ENCODE measurements at regions not wholly inside any gene's neighbourhood (a gene's known extent, or its start where the extent isn't known, plus 50 kb on each side); places are given as distances from the start of the nearest gene placed in this dataset.
A peak's percentile ranks its signal among the peaks of the same experiment; 100 is the strongest.

GRCh38 chrX:129235903-129236302 is 287.4 kb downstream of the SMARCA1 start:
- no peaks in the 10 kb centered on the region for H3K36me3 ChIP-seq (ENCODE audit: control insufficient read depth in 2 of 3, insufficient read depth in 3 of 3, low read length in 3 of 3)
- H3K9me3 ChIP-seq (ENCODE audit: control insufficient read depth in 2 of 3, insufficient read depth in 1 of 3, low read length in 3 of 3): no peaks in the 10 kb centered on the region
- no peak for TF ChIP-seq CTCF (IDR thresholded peaks at IDR 0.05; ENCODE audit: borderline replicate concordance, extremely low read depth, insufficient read depth)
- no peaks in the 10 kb centered on the region for H3K27me3 ChIP-seq (ENCODE audit: control insufficient read depth, insufficient read depth, low read length)
- DNase-seq (peak in 1 of 5 donors; percentile 12), FAIRE-seq (no peak)
- no peak overlapping the region for H3K9ac ChIP-seq (ENCODE audit: low read length in 3 of 3)
- intact Hi-C loops (cut with DNase I): no loop called here
- no peaks in the 10 kb centered on the region for H3K4me1 ChIP-seq (ENCODE audit: control insufficient read depth in 2 of 3, insufficient read depth in 2 of 3, low read depth in 1 of 3, low read length in 3 of 3)
- H3K4me3 ChIP-seq (ENCODE audit: low read length in 3 of 3): no peak overlapping the region
- H3K27ac ChIP-seq (ENCODE audit: low read depth in 2 of 2, low read length in 2 of 2): no peak overlapping the region

GRCh38 chrX:129233786-129234185 is 289.5 kb downstream of the SMARCA1 start:
- DNase-seq: no peak
- intact Hi-C loops (cut with DNase I): no loop called here
- no peaks in the 10 kb centered on the region for H3K27me3 ChIP-seq (ENCODE audit: control insufficient read depth, insufficient read depth, low read length)
- no peak overlapping the region for H3K27ac ChIP-seq (ENCODE audit: low read depth in 2 of 2, low read length in 2 of 2)
- FAIRE-seq: no peak
- no peaks in the 10 kb centered on the region for H3K36me3 ChIP-seq (ENCODE audit: control insufficient read depth in 2 of 3, insufficient read depth in 3 of 3, low read length in 3 of 3)
- no peaks in the 10 kb centered on the region for H3K9me3 ChIP-seq (ENCODE audit: control insufficient read depth in 2 of 3, insufficient read depth in 1 of 3, low read length in 3 of 3)
- no peak for TF ChIP-seq CTCF (IDR thresholded peaks at IDR 0.05; ENCODE audit: borderline replicate concordance, extremely low read depth, insufficient read depth)
- H3K4me3 ChIP-seq (ENCODE audit: low read length in 3 of 3): no peak overlapping the region
- H3K9ac ChIP-seq (ENCODE audit: low read length in 3 of 3): no peak overlapping the region
- no peaks in the 10 kb centered on the region for H3K4me1 ChIP-seq (ENCODE audit: control insufficient read depth in 2 of 3, insufficient read depth in 2 of 3, low read depth in 1 of 3, low read length in 3 of 3)

GRCh38 chrX:129230850-129231512 is 292.3 kb downstream of the SMARCA1 start:
- Histone ChIP-seq H3K27ac (ENCODE audit: low read depth in 2 of 2, low read length in 2 of 2) (no peak overlapping the region), H3K36me3 (ENCODE audit: control insufficient read depth in 2 of 3, insufficient read depth in 3 of 3, low read length in 3 of 3) (no peaks in the 10 kb centered on the region), H3K4me1 (ENCODE audit: control insufficient read depth in 2 of 3, insufficient read depth in 2 of 3, low read depth in 1 of 3, low read length in 3 of 3) (no peaks in the 10 kb centered on the region), H3K4me3 (ENCODE audit: low read length in 3 of 3) (no peak overlapping the region), H3K9me3 (ENCODE audit: control insufficient read depth in 2 of 3, insufficient read depth in 1 of 3, low read length in 3 of 3) (no peaks in the 10 kb centered on the region), H3K27me3 (ENCODE audit: control insufficient read depth, insufficient read depth, low read length) (no peaks in the 10 kb centered on the region), H3K9ac (ENCODE audit: low read length in 3 of 3) (no peak overlapping the region)
- no peak for DNase-seq
- no peak for FAIRE-seq
- TF ChIP-seq CTCF (IDR thresholded peaks at IDR 0.05; ENCODE audit: borderline replicate concordance, extremely low read depth, insufficient read depth): no peak
- intact Hi-C loops (cut with DNase I): no loop called here

- Histone ChIP-seq H3K27ac (ENCODE audit: low read depth in 2 of 2, low read length in 2 of 2) (no peak overlapping the region), H3K9ac (ENCODE audit: low read length in 3 of 3) (no peak overlapping the region), H3K36me3 (ENCODE audit: control insufficient read depth in 2 of 3, insufficient read depth in 3 of 3, low read length in 3 of 3) (no peaks in the 10 kb centered on the region), H3K4me1 (ENCODE audit: control insufficient read depth in 2 of 3, insufficient read depth in 2 of 3, low read depth in 1 of 3, low read length in 3 of 3) (no peaks in the 10 kb centered on the region), H3K27me3 (ENCODE audit: control insufficient read depth, insufficient read depth, low read length) (no peaks in the 10 kb centered on the region), H3K9me3 (ENCODE audit: control insufficient read depth in 2 of 3, insufficient read depth in 1 of 3, low read length in 3 of 3) (no peaks in the 10 kb centered on the region), H3K4me3 (ENCODE audit: low read length in 3 of 3) (no peak overlapping the region)
- FAIRE-seq (no peak), DNase-seq (no peak)
- TF ChIP-seq CTCF (IDR thresholded peaks at IDR 0.05; ENCODE audit: borderline replicate concordance, extremely low read depth, insufficient read depth): no peak
- intact Hi-C loops (cut with DNase I): no loop called here
Measured at GRCh38 chrX:129230168-129230567, 293.1 kb downstream of the SMARCA1 start.

Data from kidney (tissue), 13 donors.